Vagina (tissue), 2 donors: ENCODE measurements at regions not wholly inside any gene's neighbourhood (a gene's known extent, or its start where the extent isn't known, plus 50 kb on each side); places are given as distances from the start of the nearest gene placed in this dataset.
"Not testable (repeated sequence)": the region's sequence is repeated elsewhere in the genome, so short reads cannot be mapped to it uniquely, and the experiment has no call there.

Experiments
- CTCF ChIP-seq, 3 experiments: fragments of 450-650 bp in 2 of 3; fragments of 200-600 bp in 1 of 3; sonication (generic) in 1 of 3; IDR thresholded peaks; one replicate each; pipeline ENCODE4 v1.5.1; 2017 to 2019; ENCODE audit warnings: antibody characterized with exemption in 3 of 3, mild to moderate bottlenecking in 2 of 3, moderate library complexity in 2 of 3
- POLR2A ChIP-seq, 2 donors: fragments of 450-650 bp; IDR thresholded peaks; one replicate each; pipeline ENCODE4 v1.6.1; 2017; ENCODE audit warnings: antibody characterized with exemption in 2 of 2, mild to moderate bottlenecking in 2 of 2, moderate library complexity in 2 of 2
- POLR2AphosphoS5 ChIP-seq, 2 donors: sonication (generic); formaldehyde crosslinking; IDR thresholded peaks; one replicate each; pipeline ENCODE4 v1.9.0; 2017; ENCODE audit warnings: antibody characterized with exemption in 2 of 2, mild to moderate bottlenecking in 2 of 2, low read depth in 1 of 2; ENCODE audit not compliant: insufficient read depth in 1 of 2

- not testable (repeated sequence) for TF ChIP-seq CTCF (IDR thresholded peaks at IDR 0.05); POLR2AphosphoS5 (IDR thresholded peaks at IDR 0.05; ENCODE audit: insufficient read depth in 1 of 2, low read depth in 1 of 2); POLR2A (IDR thresholded peaks at IDR 0.05)
These were observed 416.2 kb downstream of the LRRC70 start for GRCh38 chr5:62994842-62995241.
